Keratinocyte (primary cell): ENCODE measurements at regions not wholly inside any gene's neighbourhood (a gene's known extent, or its start where the extent isn't known, plus 50 kb on each side); places are given as distances from the start of the nearest gene placed in this dataset.

Experiments used
- EZH2 ChIP-seq: IDR thresholded peaks from one replicate; pipeline ENCODE4 v1.6.1; 2012; ENCODE audit warnings: inconsistent platforms, mild to moderate bottlenecking, low read length, moderate library complexity
- TF ChIP-seq, protein P1 (sequence below), 3 experiments: IDR thresholded peaks in 1 of 3; conservative IDR thresholded peaks in 1 of 3; optimal IDR thresholded peaks in 1 of 3; 2 replicates in 2 of 3; 3 replicates in 1 of 3; pipeline versions ENCODE3 to v1.5.1; 2011; ENCODE audit warnings: low read length in 3 of 3, mild to moderate bottlenecking in 3 of 3, moderate library complexity in 2 of 3, control low read depth in 1 of 3, inconsistent platforms in 1 of 3; ENCODE audit not compliant: insufficient read depth in 2 of 3; ENCODE audit errors: extremely low read depth in 1 of 3

- TF ChIP-seq, protein P1, sequence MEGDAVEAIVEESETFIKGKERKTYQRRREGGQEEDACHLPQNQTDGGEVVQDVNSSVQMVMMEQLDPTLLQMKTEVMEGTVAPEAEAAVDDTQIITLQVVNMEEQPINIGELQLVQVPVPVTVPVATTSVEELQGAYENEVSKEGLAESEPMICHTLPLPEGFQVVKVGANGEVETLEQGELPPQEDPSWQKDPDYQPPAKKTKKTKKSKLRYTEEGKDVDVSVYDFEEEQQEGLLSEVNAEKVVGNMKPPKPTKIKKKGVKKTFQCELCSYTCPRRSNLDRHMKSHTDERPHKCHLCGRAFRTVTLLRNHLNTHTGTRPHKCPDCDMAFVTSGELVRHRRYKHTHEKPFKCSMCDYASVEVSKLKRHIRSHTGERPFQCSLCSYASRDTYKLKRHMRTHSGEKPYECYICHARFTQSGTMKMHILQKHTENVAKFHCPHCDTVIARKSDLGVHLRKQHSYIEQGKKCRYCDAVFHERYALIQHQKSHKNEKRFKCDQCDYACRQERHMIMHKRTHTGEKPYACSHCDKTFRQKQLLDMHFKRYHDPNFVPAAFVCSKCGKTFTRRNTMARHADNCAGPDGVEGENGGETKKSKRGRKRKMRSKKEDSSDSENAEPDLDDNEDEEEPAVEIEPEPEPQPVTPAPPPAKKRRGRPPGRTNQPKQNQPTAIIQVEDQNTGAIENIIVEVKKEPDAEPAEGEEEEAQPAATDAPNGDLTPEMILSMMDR (optimal IDR thresholded peaks at IDR 0.05 in 1 of 3, IDR thresholded peaks at IDR 0.05 in 1 of 3, conservative IDR thresholded peaks at IDR 0.05 in 1 of 3; ENCODE audit: extremely low read depth in 1 of 3, insufficient read depth in 2 of 3, low read length in 3 of 3) = no peak
- no peak for TF ChIP-seq EZH2
These were observed 161.1 kb upstream of the RRP15 start for GRCh38 chr1:218123968-218124367.
